Mucosa of descending colon (tissue), 3 donors: ENCODE measurements at regions not wholly inside any gene's neighbourhood (a gene's known extent, or its start where the extent isn't known, plus 50 kb on each side); places are given as distances from the start of the nearest gene placed in this dataset.

Experiments used
- ATAC-seq: fragments of 200-7000 bp; cut with Tn5 transposase; one replicate; pipeline ENCODE4 v1.9.1; 2020; ENCODE audit warnings: mild to moderate bottlenecking, moderate library complexity
- DNase-seq, 3 donors: peaks; one replicate each; pipeline ENCODE4 v3.0.0-alpha.2; 2020
- H3K36me3 ChIP-seq: fragments of 200-600 bp; one replicate; pipeline ENCODE4 v1.8.0; 2021; ENCODE audit warnings: low read depth, mild to moderate bottlenecking
- H3K4me1 ChIP-seq: fragments of 200-600 bp; one replicate; pipeline ENCODE4 v1.8.0; 2021; ENCODE audit warnings: low read depth, mild to moderate bottlenecking
- H3K4me3 ChIP-seq: fragments of 200-600 bp; one replicate; pipeline ENCODE4 v1.8.0; 2021; ENCODE audit warnings: mild to moderate bottlenecking
- H3K9me3 ChIP-seq: fragments of 200-600 bp; one replicate; pipeline ENCODE4 v1.8.0; 2021; ENCODE audit warnings: mild to moderate bottlenecking
- CTCF ChIP-seq: fragments of 200-600 bp; IDR thresholded peaks from one replicate; pipeline ENCODE4 v1.8.0; 2022; ENCODE audit warnings: antibody characterized with exemption, mild to moderate bottlenecking
- intact Hi-C, 2 donors: fragments of 100-400 bp; cut with DNase I in 1 of 2; cut with micrococcal nuclease in 1 of 2; formaldehyde crosslinking; loops; one replicate each; pipeline versions ENCODE4 v1.11.0 to v1.11.1; 2022; cut with DNase I, micrococcal nuclease
- donor health status: DM: no; HTN: no; CAD: no; lungs with moderate emphysema.
- donor health status: DM: no; HTN: no; CAD: no.
- donor health status: DM: no; HTN: yes; CAD: no.

- DNase-seq: no peak
- intact Hi-C loops: no loop called here
- ATAC-seq: no peak
- no peaks in the 10 kb centered on the region for H3K9me3 ChIP-seq
- no peaks in the 10 kb centered on the region for H3K36me3 ChIP-seq
- H3K4me3 ChIP-seq: no peak overlapping the region
- no peaks in the 10 kb centered on the region for H3K4me1 ChIP-seq
- TF ChIP-seq CTCF: no peak
Measured at GRCh38 chr2:238560234-238560633, 133.5 kb downstream of the ASB1 start.

- no peak overlapping the region for H3K4me3 ChIP-seq
- H3K36me3 ChIP-seq: no peaks in the 10 kb centered on the region
- intact Hi-C loops: no loop called here
- TF ChIP-seq CTCF: no peak
- H3K9me3 ChIP-seq: no peaks in the 10 kb centered on the region
- peak; percentile 66 for ATAC-seq
- no peak for DNase-seq
- H3K4me1 ChIP-seq: no peaks in the 10 kb centered on the region
Measured at GRCh38 chr2:238561230-238561629, 134.5 kb downstream of the ASB1 start.

DNA sequence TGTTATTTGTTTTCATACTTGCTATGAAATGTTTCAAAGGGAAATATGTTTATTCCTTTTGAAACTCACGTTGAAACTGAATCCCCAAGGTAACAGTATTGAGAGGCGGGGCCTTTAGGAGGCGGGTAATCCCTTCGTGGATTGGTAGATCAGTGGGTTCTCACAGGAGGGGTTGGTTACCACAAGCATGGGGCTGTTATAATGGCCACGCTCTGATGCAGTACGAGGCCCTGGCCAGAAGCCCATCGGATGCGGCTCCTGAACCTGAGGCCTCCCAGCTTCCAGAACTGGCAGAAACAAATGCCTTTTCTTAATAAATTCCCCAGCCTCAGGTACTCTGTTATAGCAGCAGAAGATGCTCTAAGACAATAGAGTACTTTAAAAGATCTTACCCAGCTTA, 135.7 kb downstream of the ASB1 start:
- H3K4me3 ChIP-seq: no peak overlapping the region
- ATAC-seq: no peak

GRCh38 chr2:238563551-238563950, 136.8 kb downstream of the ASB1 start:
- Histone ChIP-seq H3K9me3 (no peaks in the 10 kb centered on the region), H3K4me3 (no peak overlapping the region), H3K36me3 (no peaks in the 10 kb centered on the region), H3K4me1 (no peaks in the 10 kb centered on the region)
- ATAC-seq: no peak
- DNase-seq: no peak
- TF ChIP-seq CTCF: no peak
- intact Hi-C loops: no loop called here

More for the DNA sequence above, 135.7 kb downstream of the ASB1 start:
- H3K36me3 ChIP-seq: no peaks in the 10 kb centered on the region
- no peaks in the 10 kb centered on the region for H3K9me3 ChIP-seq
- intact Hi-C loops: no loop called here
- no peak for TF ChIP-seq CTCF
- no peak for DNase-seq
- H3K4me1 ChIP-seq: no peaks in the 10 kb centered on the region

DNA sequence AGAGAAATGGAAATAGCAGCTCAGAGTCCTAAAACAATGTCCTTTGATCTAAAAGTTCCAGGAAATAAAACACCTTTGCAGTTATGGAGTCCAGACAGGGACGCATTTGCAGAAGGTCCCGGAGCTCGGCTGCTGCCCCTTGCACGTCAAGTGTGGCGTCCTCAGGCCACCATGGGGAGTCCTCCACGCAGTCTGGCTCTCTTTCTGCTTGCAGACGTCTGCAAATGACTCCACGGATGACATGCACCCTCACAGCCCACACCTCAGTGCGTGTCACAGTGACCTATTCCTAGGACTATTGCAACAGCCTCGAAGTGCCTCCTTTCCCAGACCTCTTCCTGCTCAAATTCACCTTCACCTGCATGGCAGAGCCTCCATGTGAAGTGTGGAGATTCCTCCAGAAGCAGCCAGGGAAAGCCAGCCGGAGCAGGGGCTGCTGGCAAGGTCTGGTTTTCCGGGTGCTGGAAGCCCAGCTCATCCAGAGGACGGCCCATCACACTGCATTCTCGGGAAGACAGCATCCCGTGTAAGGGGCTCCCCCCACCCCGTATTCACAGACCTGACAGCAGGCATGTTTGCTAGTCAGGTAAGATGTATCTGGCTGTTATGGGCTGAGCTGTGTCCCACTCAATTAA, 137.7 kb downstream of the ASB1 start:
- H3K36me3 ChIP-seq: no peaks in the 10 kb centered on the region
- no peaks in the 10 kb centered on the region for H3K9me3 ChIP-seq
- intact Hi-C loops: no loop called here
- H3K4me3 ChIP-seq: no peak overlapping the region
- TF ChIP-seq CTCF: no peak
- no peaks in the 10 kb centered on the region for H3K4me1 ChIP-seq
- ATAC-seq (no peak), DNase-seq (no peak)

DNA sequence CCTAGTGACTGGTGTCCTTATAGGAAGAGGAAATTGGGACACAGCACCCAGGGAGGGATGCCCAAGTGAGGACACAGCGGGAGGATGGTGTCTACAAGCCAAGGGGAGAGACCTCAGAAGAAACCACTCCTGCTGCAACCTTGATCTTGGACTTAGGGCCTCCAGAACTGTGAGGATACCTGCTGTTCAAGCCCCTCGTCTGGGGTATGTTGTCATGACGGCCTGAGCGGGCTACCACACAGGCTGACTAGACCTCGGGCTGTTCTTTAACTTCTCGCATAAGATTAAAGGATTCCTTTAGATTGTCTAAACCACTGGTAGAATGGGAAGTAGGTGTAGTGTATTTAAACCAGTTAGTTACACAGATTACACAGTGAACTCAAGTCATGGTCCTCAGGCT, 138.3 kb downstream of the ASB1 start:
- Histone ChIP-seq H3K4me3 (no peak overlapping the region), H3K9me3 (no peaks in the 10 kb centered on the region), H3K36me3 (no peaks in the 10 kb centered on the region), H3K4me1 (no peaks in the 10 kb centered on the region)
- intact Hi-C loops: no loop called here
- no peak for TF ChIP-seq CTCF
- DNase-seq: no peak
- ATAC-seq: no peak
